Fibroblast of lung (primary cell): ENCODE measurements at regions not wholly inside any gene's neighbourhood (a gene's known extent, or its start where the extent isn't known, plus 50 kb on each side); places are given as distances from the start of the nearest gene placed in this dataset.

Experiments used
- DNase-seq, 2 donors: peaks; one replicate each; pipeline versions ENCODE4 v3.0.0 to v3.0.0-alpha.2; 2010; ENCODE audit warnings: low read depth in 2 of 2
- H2AFZ ChIP-seq: 2 replicates; pipeline ENCODE4 v1.5.1; 2012; ENCODE audit warnings: low read length, control low read depth, inconsistent platforms
- H3K27ac ChIP-seq: 2 replicates; pipeline ENCODE4 v1.5.1; 2011; ENCODE audit warnings: low read length, control low read depth; ENCODE audit not compliant: insufficient read depth
- H3K27me3 ChIP-seq: 2 replicates; pipeline ENCODE4 v1.5.1; 2011; ENCODE audit warnings: mild to moderate bottlenecking, low read length; ENCODE audit not compliant: control insufficient read depth, insufficient read depth
- H3K36me3 ChIP-seq: 2 replicates; pipeline ENCODE4 v1.5.1; 2011; ENCODE audit warnings: low read length; ENCODE audit not compliant: control insufficient read depth, insufficient read depth
- H3K4me1 ChIP-seq: 2 replicates; pipeline ENCODE4 v1.5.1; 2011; ENCODE audit warnings: low read length; ENCODE audit not compliant: control insufficient read depth, insufficient read depth; ENCODE audit errors: extremely low read depth
- H3K4me2 ChIP-seq: 2 replicates; pipeline ENCODE4 v1.5.1; 2011; ENCODE audit warnings: low read length, control low read depth; ENCODE audit not compliant: insufficient read depth; ENCODE audit errors: extremely low read depth
- H3K4me3 ChIP-seq, 4 experiments: fragments of 200-600 bp in 1 of 4; sonication (generic) in 1 of 4; replicated peaks in 1 of 4; 2 replicates each; pipeline ENCODE4 v1.5.1; 2011 to 2016; ENCODE audit warnings: low read length in 4 of 4, low read depth in 3 of 4, mild to moderate bottlenecking in 3 of 4, control low read depth in 2 of 4, inconsistent platforms in 1 of 4, mixed read lengths in 1 of 4; ENCODE audit not compliant: insufficient read depth in 1 of 4; ENCODE audit errors: control extremely low read depth in 1 of 4
- H3K79me2 ChIP-seq: 2 replicates; pipeline ENCODE4 v1.5.1; 2012; ENCODE audit warnings: mild to moderate bottlenecking, low read length, inconsistent platforms; ENCODE audit not compliant: control insufficient read depth, insufficient read depth
- H3K9ac ChIP-seq: 2 replicates; pipeline ENCODE4 v1.5.1; 2011; ENCODE audit warnings: mild to moderate bottlenecking, low read length, control low read depth; ENCODE audit not compliant: insufficient read depth
- H3K9me3 ChIP-seq: 2 replicates; pipeline ENCODE4 v1.5.1; 2012; ENCODE audit warnings: low read depth, low read length; ENCODE audit not compliant: control insufficient read depth, insufficient read depth
- H4K20me1 ChIP-seq: 2 replicates; pipeline ENCODE4 v1.5.1; 2011; ENCODE audit warnings: low read length; ENCODE audit not compliant: control insufficient read depth, insufficient read depth; ENCODE audit errors: extremely low read depth
- EZH2 ChIP-seq: IDR thresholded peaks from 2 replicates; pipeline ENCODE4 v1.5.1; 2012; ENCODE audit warnings: low read length, control low read depth, mild to moderate bottlenecking; ENCODE audit errors: missing control alignments
- TF ChIP-seq, protein P1 (sequence below), 2 donors: IDR thresholded peaks in 1 of 2; conservative IDR thresholded peaks in 1 of 2; 1 replicate in 1 of 2; 2 replicates in 1 of 2; pipeline ENCODE4 v1.5.1; 2011 to 2012; ENCODE audit warnings: low read length in 2 of 2, control low read depth in 1 of 2, inconsistent platforms in 1 of 2, low read depth in 1 of 2, mild to moderate bottlenecking in 1 of 2

DNA sequence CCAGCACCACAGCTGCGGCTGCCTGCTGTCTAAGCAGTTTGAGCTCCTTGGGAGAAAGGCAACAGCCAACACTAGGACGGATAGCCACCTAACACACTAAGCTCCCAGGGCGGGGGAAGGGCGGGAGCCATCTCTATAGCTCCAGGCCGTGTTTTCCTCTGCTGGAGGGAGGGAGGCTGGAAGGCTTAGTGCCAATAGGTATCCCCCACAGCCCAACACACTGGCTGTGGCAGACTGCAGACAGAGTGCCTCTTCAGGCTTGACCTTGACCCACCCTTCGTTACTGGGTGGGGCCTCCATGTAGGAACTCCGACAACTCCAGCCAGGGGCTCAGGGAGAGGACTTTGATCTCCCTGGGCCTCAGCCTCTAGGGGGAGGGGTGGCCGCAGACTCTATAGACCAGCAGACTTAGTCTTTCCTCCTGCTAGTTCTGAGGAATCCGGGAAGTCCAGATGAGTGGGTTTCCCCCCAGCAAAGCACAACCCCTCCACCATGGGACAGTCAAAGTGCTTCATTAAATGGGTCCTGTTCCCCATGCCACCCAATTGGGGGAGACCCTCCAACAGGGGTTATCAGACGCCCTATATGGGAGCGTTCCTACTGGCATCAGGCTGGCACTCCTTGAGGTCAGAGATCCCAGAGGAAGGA lies 314.4 kb upstream of the MKI67 start:
- H3K4me2 ChIP-seq: no peak overlapping the region
- no peaks in the 10 kb centered on the region for H4K20me1 ChIP-seq
- H3K27ac ChIP-seq: no peak overlapping the region
- DNase-seq: no peak
- no peak overlapping the region for H3K4me3 ChIP-seq
- H2AFZ ChIP-seq: no peak overlapping the region
- no peaks in the 10 kb centered on the region for H3K27me3 ChIP-seq
- no peak overlapping the region for H3K9ac ChIP-seq
- H3K9me3 ChIP-seq: peaks cover 2% of the 10 kb centered on the region
- TF ChIP-seq EZH2: no peak
- TF ChIP-seq, protein P1, sequence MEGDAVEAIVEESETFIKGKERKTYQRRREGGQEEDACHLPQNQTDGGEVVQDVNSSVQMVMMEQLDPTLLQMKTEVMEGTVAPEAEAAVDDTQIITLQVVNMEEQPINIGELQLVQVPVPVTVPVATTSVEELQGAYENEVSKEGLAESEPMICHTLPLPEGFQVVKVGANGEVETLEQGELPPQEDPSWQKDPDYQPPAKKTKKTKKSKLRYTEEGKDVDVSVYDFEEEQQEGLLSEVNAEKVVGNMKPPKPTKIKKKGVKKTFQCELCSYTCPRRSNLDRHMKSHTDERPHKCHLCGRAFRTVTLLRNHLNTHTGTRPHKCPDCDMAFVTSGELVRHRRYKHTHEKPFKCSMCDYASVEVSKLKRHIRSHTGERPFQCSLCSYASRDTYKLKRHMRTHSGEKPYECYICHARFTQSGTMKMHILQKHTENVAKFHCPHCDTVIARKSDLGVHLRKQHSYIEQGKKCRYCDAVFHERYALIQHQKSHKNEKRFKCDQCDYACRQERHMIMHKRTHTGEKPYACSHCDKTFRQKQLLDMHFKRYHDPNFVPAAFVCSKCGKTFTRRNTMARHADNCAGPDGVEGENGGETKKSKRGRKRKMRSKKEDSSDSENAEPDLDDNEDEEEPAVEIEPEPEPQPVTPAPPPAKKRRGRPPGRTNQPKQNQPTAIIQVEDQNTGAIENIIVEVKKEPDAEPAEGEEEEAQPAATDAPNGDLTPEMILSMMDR (conservative IDR thresholded peaks at IDR 0.05 in 1 of 2, IDR thresholded peaks at IDR 0.05 in 1 of 2; ENCODE audit: low read depth in 1 of 2, low read length in 2 of 2): no peak
- H3K36me3 ChIP-seq: no peaks in the 10 kb centered on the region
- no peaks in the 10 kb centered on the region for H3K79me2 ChIP-seq
- H3K4me1 ChIP-seq: no peaks in the 10 kb centered on the region

GRCh38 chr10:128443925-128444518 lies 317.8 kb upstream of the MKI67 start:
- Histone ChIP-seq H3K9me3 (no peaks in the 10 kb centered on the region), H3K79me2 (no peaks in the 10 kb centered on the region), H3K4me1 (no peaks in the 10 kb centered on the region), H4K20me1 (no peaks in the 10 kb centered on the region), H3K9ac (no peak overlapping the region), H3K4me3 (no peak overlapping the region), H3K4me2 (no peak overlapping the region), H3K27me3 (no peaks in the 10 kb centered on the region), H3K36me3 (no peaks in the 10 kb centered on the region), H3K27ac (no peak overlapping the region), H2AFZ (no peak overlapping the region)
- DNase-seq: no peak
- TF ChIP-seq EZH2: no peak
- TF ChIP-seq, protein P1 (conservative IDR thresholded peaks at IDR 0.05 in 1 of 2, IDR thresholded peaks at IDR 0.05 in 1 of 2; ENCODE audit: low read depth in 1 of 2, low read length in 2 of 2): no peak

DNA sequence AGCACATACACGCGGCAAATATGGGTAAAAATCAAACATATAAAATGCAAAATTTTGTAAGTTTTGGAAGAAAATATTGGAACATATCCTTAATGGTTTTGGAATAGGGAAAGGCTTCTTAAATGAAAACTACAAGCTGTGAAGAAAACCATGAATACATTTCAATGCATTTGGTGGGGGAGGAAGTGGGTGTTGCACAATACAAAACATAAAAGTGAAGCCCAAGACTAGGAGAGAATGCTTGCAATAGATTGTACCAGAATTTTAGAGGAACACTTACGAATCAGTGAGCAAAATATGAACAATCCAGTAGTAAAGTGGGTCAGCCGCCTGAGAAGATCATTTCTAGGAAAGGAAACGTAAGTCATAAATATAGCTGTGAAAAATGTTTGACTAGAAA lies 322.6 kb upstream of the MKI67 start:
- no peaks in the 10 kb centered on the region for H3K27me3 ChIP-seq
- TF ChIP-seq, protein P1 (conservative IDR thresholded peaks at IDR 0.05 in 1 of 2, IDR thresholded peaks at IDR 0.05 in 1 of 2; ENCODE audit: low read depth in 1 of 2, low read length in 2 of 2): no peak
- TF ChIP-seq EZH2: no peak
- no peaks in the 10 kb centered on the region for H3K4me1 ChIP-seq
- no peak for DNase-seq
- H2AFZ ChIP-seq: no peak overlapping the region
- no peak overlapping the region for H3K27ac ChIP-seq
- no peak overlapping the region for H3K4me2 ChIP-seq
- no peak overlapping the region for H3K4me3 ChIP-seq
- H3K9me3 ChIP-seq: no peaks in the 10 kb centered on the region
- H3K9ac ChIP-seq: no peak overlapping the region
- no peaks in the 10 kb centered on the region for H3K79me2 ChIP-seq
- no peaks in the 10 kb centered on the region for H4K20me1 ChIP-seq
- H3K36me3 ChIP-seq: no peaks in the 10 kb centered on the region
